ENCODE measurements at regions not wholly inside any gene's neighbourhood (a gene's known extent, or its start where the extent isn't known, plus 50 kb on each side); places are given as distances from the start of the nearest gene placed in this dataset.

DNA sequence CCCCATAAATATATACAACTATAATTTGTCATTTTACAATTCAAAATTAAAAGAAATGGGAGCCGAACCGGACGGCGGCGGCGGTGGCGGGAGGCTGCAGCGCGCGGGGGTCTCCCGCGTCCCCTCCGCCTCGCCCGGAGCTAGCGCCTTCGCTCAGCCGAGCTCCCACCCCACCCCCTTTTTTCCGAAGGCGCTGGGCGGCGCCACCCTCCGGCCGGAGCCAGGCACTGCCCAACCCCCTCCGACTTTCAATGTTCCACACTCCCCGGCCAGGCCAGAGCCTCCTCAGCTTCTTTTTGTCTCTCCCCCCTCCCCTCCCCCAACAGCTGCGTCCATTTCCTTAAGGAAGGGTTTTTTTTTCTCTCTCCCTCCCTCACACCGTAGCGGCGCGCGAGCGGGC, 214.1 kb upstream of the GEMIN8 start:
- Mint-ChIP-seq H3K36me3 (ENCODE audit: low read depth) (peaks cover 2% of the 10 kb centered on the region), H3K9me3 (peaks cover 5% of the 10 kb centered on the region), H3K4me3 (no peak overlapping the region), H3K27me3 (ENCODE audit: low read depth) (no peaks in the 10 kb centered on the region), H3K4me1 (no peaks in the 10 kb centered on the region), H3K27ac (ENCODE audit: unreplicated experiment) (no peak overlapping the region)
- no peak for DNase-seq (ENCODE audit: low read depth, low spot score)
- TF ChIP-seq, protein P1, sequence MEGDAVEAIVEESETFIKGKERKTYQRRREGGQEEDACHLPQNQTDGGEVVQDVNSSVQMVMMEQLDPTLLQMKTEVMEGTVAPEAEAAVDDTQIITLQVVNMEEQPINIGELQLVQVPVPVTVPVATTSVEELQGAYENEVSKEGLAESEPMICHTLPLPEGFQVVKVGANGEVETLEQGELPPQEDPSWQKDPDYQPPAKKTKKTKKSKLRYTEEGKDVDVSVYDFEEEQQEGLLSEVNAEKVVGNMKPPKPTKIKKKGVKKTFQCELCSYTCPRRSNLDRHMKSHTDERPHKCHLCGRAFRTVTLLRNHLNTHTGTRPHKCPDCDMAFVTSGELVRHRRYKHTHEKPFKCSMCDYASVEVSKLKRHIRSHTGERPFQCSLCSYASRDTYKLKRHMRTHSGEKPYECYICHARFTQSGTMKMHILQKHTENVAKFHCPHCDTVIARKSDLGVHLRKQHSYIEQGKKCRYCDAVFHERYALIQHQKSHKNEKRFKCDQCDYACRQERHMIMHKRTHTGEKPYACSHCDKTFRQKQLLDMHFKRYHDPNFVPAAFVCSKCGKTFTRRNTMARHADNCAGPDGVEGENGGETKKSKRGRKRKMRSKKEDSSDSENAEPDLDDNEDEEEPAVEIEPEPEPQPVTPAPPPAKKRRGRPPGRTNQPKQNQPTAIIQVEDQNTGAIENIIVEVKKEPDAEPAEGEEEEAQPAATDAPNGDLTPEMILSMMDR (conservative IDR thresholded peaks at IDR 0.05) = no peak

- Mint-ChIP-seq H3K27ac (ENCODE audit: unreplicated experiment) (no peak overlapping the region), H3K4me3 (no peak overlapping the region), H3K9me3 (peaks cover 29% of the 10 kb centered on the region), H3K27me3 (ENCODE audit: low read depth) (no peaks in the 10 kb centered on the region), H3K36me3 (ENCODE audit: low read depth) (peaks cover 2% of the 10 kb centered on the region), H3K4me1 (no peaks in the 10 kb centered on the region)
- TF ChIP-seq, protein P1 (conservative IDR thresholded peaks at IDR 0.05) = no peak
- no peak for DNase-seq (ENCODE audit: low read depth, low spot score)
Observed at GRCh38 chrX:14235004-14235403, 205.3 kb upstream of the GEMIN8 start.

DNA sequence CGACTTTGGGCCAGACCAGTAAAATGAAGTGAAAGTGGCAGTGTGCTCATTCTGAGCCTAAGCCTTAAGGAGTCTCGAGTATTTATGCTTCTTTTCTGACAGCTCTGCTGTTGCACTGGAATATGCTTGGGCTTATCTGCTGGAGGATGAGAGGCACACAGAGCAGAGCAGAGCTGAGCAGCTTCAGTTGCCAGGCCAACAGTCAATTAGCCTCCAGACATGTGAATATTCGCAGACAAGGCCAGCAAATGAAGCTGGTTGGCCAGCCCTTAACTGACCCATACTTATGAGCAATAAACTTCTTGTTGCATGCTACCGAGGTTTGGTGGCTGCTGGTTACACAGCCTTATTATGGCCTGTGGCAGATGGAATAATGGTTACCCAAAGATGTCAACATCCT, 203.0 kb upstream of the GEMIN8 start:
- no peak overlapping the region for H3K27ac Mint-ChIP-seq (ENCODE audit: unreplicated experiment)
- no peak for DNase-seq (ENCODE audit: low read depth, low spot score)

DNA sequence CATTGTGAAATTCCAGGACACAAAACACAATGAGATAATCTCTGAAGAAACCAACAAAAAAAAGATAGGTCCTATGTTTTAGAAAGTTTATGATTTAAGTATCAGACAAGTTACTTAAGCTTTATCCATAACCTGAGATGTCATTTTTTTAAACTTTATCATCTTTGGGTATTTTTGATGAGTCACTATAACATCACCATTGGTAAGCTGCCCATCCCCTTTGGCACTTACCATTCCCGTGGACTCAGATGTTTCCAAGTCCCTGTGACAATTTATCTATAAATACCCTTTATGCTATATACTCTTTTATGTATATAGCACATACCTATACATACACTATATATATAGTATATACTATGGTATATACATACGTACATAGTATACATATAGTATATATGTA, 198.9 kb upstream of the GEMIN8 start:
- Mint-ChIP-seq H3K27me3 (ENCODE audit: low read depth) (no peaks in the 10 kb centered on the region), H3K4me1 (no peaks in the 10 kb centered on the region), H3K4me3 (no peak overlapping the region), H3K27ac (ENCODE audit: unreplicated experiment) (no peak overlapping the region), H3K36me3 (ENCODE audit: low read depth) (no peaks in the 10 kb centered on the region), H3K9me3 (peaks cover 30% of the 10 kb centered on the region)
- TF ChIP-seq, protein P1 (conservative IDR thresholded peaks at IDR 0.05) = no peak
- DNase-seq (ENCODE audit: low read depth, low spot score) = no peak

More for the DNA sequence above, 203.0 kb upstream of the GEMIN8 start:
- no peaks in the 10 kb centered on the region for H3K27me3 Mint-ChIP-seq (ENCODE audit: low read depth)
- TF ChIP-seq, protein P1 (conservative IDR thresholded peaks at IDR 0.05) = no peak
- peaks cover 35% of the 10 kb centered on the region for H3K9me3 Mint-ChIP-seq
- H3K4me3 Mint-ChIP-seq = no peak overlapping the region
- no peaks in the 10 kb centered on the region for H3K4me1 Mint-ChIP-seq
- H3K36me3 Mint-ChIP-seq (ENCODE audit: low read depth) = no peaks in the 10 kb centered on the region

- Mint-ChIP-seq H3K4me3 (no peak overlapping the region), H3K36me3 (ENCODE audit: low read depth) (peaks cover 3% of the 10 kb centered on the region), H3K4me1 (no peaks in the 10 kb centered on the region), H3K27ac (ENCODE audit: unreplicated experiment) (no peak overlapping the region), H3K9me3 (peaks cover 11% of the 10 kb centered on the region), H3K27me3 (ENCODE audit: low read depth) (no peaks in the 10 kb centered on the region)
- DNase-seq (ENCODE audit: low read depth, low spot score) = no peak
- TF ChIP-seq, protein P1 (conservative IDR thresholded peaks at IDR 0.05) = no peak
Observed at GRCh38 chrX:14220386-14220944, 190.8 kb upstream of the GEMIN8 start.

All from neural crest cell (in vitro differentiated cells).